OCI-LY7 (cell line): ENCODE measurements at regions not wholly inside any gene's neighbourhood (a gene's known extent, or its start where the extent isn't known, plus 50 kb on each side); places are given as distances from the start of the nearest gene placed in this dataset.

ENCODE experiments used
- BruUV-seq: library from RNA; stranded (reverse); fragments of 400-500 nt; replicated peaks from 2 replicates; lab custom pipeline; 2021; lab: Mats Ljungman, UMichigan
- CTCF ChIA-PET: fragments of 300-600 bp; sonication (Branson Sonifier 250); formaldehyde crosslinking; loops from one replicate; lab custom pipeline; 2022; ENCODE audit warnings: antibody characterized with exemption; ENCODE audit not compliant: unreplicated experiment; lab: Charles Lee
- POLR2A ChIA-PET: fragments of 300-600 bp; sonication (Branson Sonifier 250); formaldehyde crosslinking; loops from one replicate; lab custom pipeline; 2022; ENCODE audit warnings: antibody characterized with exemption; lab: Charles Lee
- DNase-seq: peaks from one replicate; pipeline ENCODE4 v3.0.0-alpha.2; 2015; ENCODE audit warnings: low spot score
- H2AFZ ChIP-seq: fragments of 200-600 bp; sonication (generic), shearing (Covaris generic); 2 replicates; pipeline ENCODE4 v1.6.1; 2014; ENCODE audit warnings: mild to moderate bottlenecking, antibody characterized with exemption, low read length, moderate library complexity
- H3K27ac ChIP-seq: fragments of 200-600 bp; sonication (generic); 2 replicates; pipeline ENCODE4 v1.5.1; 2014; ENCODE audit warnings: mixed run types, low read depth, mild to moderate bottlenecking, moderate library complexity, low read length, inconsistent platforms; ENCODE audit not compliant: poor library complexity, severe bottlenecking
- H3K36me3 ChIP-seq: fragments of 200-600 bp; sonication (generic); 2 replicates; pipeline ENCODE4 v1.6.1; 2014; ENCODE audit warnings: mild to moderate bottlenecking, antibody characterized with exemption, low read length, moderate library complexity, mixed read lengths; ENCODE audit not compliant: insufficient read depth
- H3K4me1 ChIP-seq: fragments of 200-600 bp; sonication (generic); 2 replicates; pipeline ENCODE4 v1.5.1; 2014; ENCODE audit warnings: mild to moderate bottlenecking, low read length; ENCODE audit not compliant: insufficient read depth, poor library complexity, severe bottlenecking
- H3K4me2 ChIP-seq: fragments of 200-600 bp; sonication (generic); 2 replicates; pipeline ENCODE4 v1.6.1; 2014; ENCODE audit warnings: mild to moderate bottlenecking, low read length
- H3K4me3 ChIP-seq: fragments of 200-600 bp; sonication (generic); 2 replicates; pipeline ENCODE4 v1.5.1; 2014; ENCODE audit warnings: mild to moderate bottlenecking, low read depth, low read length; ENCODE audit not compliant: poor library complexity, severe bottlenecking
- H3K79me2 ChIP-seq: fragments of 200-600 bp; sonication (generic); 2 replicates; pipeline ENCODE4 v1.6.1; 2016; ENCODE audit warnings: low read depth, mild to moderate bottlenecking, low read length, moderate library complexity, mixed read lengths; ENCODE audit not compliant: insufficient read depth
- H3K9me2 ChIP-seq: fragments of 200-600 bp; sonication (generic); 2 replicates; pipeline ENCODE4 v1.6.1; 2016; ENCODE audit warnings: mild to moderate bottlenecking, low read length, mixed read lengths; ENCODE audit not compliant: insufficient read depth
- H3K9me3 ChIP-seq: fragments of 200-600 bp; sonication (generic); 2 replicates; pipeline ENCODE4 v1.6.1; 2014; ENCODE audit warnings: mild to moderate bottlenecking, mixed run types, low read length, mixed read lengths
- H4K20me1 ChIP-seq: fragments of 200-600 bp; sonication (generic); 2 replicates; pipeline ENCODE4 v1.6.1; 2014; ENCODE audit warnings: mild to moderate bottlenecking, antibody characterized with exemption, low read length, moderate library complexity, mixed read lengths; ENCODE audit not compliant: insufficient read depth
- EZH2phosphoT487 ChIP-seq: fragments of 200-600 bp; sonication (generic); IDR thresholded peaks from 2 replicates; pipeline ENCODE4 v1.6.1; 2018; ENCODE audit warnings: low read depth, borderline replicate concordance, mild to moderate bottlenecking, mixed run types, antibody characterized with exemption, low read length, moderate library complexity, mixed read lengths
- intact Hi-C: fragments of 100-400 bp; cut with micrococcal nuclease; formaldehyde crosslinking; loops from one replicate; pipeline ENCODE4 v1.10.0; 2022; ENCODE audit not compliant: unreplicated experiment
- TF ChIP-seq, protein P1 (sequence below): fragments of 200-600 bp; sonication (generic); conservative IDR thresholded peaks from 2 replicates; pipeline ENCODE4 v1.5.1; 2014; ENCODE audit warnings: mild to moderate bottlenecking, antibody characterized with exemption, low read length, moderate library complexity, mixed read lengths

GRCh38 chr2:21945658-21946057, 821.9 kb downstream of the TDRD15 start:
- no peak for TF ChIP-seq EZH2phosphoT487
- TF ChIP-seq, protein P1, sequence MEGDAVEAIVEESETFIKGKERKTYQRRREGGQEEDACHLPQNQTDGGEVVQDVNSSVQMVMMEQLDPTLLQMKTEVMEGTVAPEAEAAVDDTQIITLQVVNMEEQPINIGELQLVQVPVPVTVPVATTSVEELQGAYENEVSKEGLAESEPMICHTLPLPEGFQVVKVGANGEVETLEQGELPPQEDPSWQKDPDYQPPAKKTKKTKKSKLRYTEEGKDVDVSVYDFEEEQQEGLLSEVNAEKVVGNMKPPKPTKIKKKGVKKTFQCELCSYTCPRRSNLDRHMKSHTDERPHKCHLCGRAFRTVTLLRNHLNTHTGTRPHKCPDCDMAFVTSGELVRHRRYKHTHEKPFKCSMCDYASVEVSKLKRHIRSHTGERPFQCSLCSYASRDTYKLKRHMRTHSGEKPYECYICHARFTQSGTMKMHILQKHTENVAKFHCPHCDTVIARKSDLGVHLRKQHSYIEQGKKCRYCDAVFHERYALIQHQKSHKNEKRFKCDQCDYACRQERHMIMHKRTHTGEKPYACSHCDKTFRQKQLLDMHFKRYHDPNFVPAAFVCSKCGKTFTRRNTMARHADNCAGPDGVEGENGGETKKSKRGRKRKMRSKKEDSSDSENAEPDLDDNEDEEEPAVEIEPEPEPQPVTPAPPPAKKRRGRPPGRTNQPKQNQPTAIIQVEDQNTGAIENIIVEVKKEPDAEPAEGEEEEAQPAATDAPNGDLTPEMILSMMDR = no peak
- ChIA-PET POLR2A (interaction anchor here (0.7 kb wide), 1 partner anchor 12 kb away, joined by 3 read pairs; no protein-coding TSS in a partner anchor), CTCF (no interaction called here)
- Histone ChIP-seq H3K36me3 (no peaks in the 10 kb centered on the region), H2AFZ (no peak overlapping the region), H3K4me3 (no peak overlapping the region), H4K20me1 (no peaks in the 10 kb centered on the region), H3K4me1 (no peaks in the 10 kb centered on the region), H3K9me3 (no peaks in the 10 kb centered on the region), H3K79me2 (no peaks in the 10 kb centered on the region), H3K27ac (no peak overlapping the region), H3K9me2 (no peaks in the 10 kb centered on the region), H3K4me2 (no peak overlapping the region)
- no TSS peak for BruUV-seq
- no peak for DNase-seq
- intact Hi-C loops = no loop called here

DNA sequence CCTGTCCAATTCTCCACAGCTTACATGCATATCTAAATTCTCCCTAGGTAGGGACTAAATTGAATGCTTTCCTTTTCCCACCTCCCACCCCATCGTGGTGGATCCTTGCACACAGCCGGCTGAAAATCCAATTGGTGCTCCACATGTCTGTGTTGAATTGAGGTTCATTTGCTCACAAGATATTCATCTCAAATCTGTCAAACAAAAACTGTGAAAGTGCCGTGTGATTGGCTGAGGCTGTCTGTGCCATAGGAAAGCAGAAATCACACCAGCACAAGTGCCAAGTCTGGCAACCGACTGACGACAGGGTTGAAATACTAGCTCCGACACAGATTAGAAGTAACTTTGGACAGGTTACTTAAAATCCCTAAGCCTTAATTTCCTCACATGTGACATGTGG, 823.3 kb downstream of the TDRD15 start:
- Histone ChIP-seq H3K79me2 (no peaks in the 10 kb centered on the region), H3K4me1 (no peaks in the 10 kb centered on the region), H4K20me1 (no peaks in the 10 kb centered on the region), H3K9me2 (no peaks in the 10 kb centered on the region), H2AFZ (no peak overlapping the region), H3K27ac (no peak overlapping the region), H3K36me3 (no peaks in the 10 kb centered on the region), H3K4me3 (no peak overlapping the region), H3K9me3 (no peaks in the 10 kb centered on the region), H3K4me2 (no peak overlapping the region)
- BruUV-seq = no TSS peak
- TF ChIP-seq EZH2phosphoT487 = no peak
- DNase-seq = no peak
- intact Hi-C loops = no loop called here
- ChIA-PET CTCF (no interaction called here), POLR2A (interaction anchor here (0.5 kb wide), 1 partner anchor 418 kb away, joined by 3 read pairs; no protein-coding TSS in a partner anchor)

DNA sequence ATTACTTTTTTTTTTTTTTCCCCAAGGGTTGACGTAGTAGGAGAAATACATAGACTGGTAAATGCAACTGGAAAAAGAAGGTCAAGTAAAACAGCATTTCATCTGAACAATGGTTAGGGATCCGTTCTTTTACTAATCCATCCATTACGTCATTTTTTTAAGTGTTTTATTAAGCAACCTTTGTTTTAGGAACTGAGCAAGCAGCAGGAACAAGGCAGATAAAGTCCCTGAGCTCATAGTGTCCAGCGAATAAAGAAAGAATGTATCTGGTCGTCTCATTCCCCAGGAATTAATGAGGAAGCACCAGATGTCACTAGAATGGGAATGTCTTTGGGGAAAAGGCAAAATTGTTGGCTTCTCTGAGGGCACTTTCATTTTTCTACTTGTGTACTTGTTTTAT, 842.4 kb downstream of the TDRD15 start:
- BruUV-seq = no TSS peak
- Histone ChIP-seq H3K9me3 (no peaks in the 10 kb centered on the region), H3K4me3 (no peak overlapping the region), H3K36me3 (no peaks in the 10 kb centered on the region), H3K79me2 (no peaks in the 10 kb centered on the region), H3K27ac (no peak overlapping the region), H3K4me1 (no peaks in the 10 kb centered on the region), H3K9me2 (no peaks in the 10 kb centered on the region), H2AFZ (no peak overlapping the region), H3K4me2 (no peak overlapping the region), H4K20me1 (no peaks in the 10 kb centered on the region)
- no peak for DNase-seq
- intact Hi-C loops = no loop called here
- POLR2A ChIA-PET = no interaction called here
- TF ChIP-seq, protein P1 = no peak
- TF ChIP-seq EZH2phosphoT487 = no peak
- CTCF ChIA-PET = no interaction called here
